ENCODE measurements at regions not wholly inside any gene's neighbourhood (a gene's known extent, or its start where the extent isn't known, plus 50 kb on each side); places are given as distances from the start of the nearest gene placed in this dataset.

- TF ChIP-seq CTCF (IDR thresholded peaks at IDR 0.05; ENCODE audit: poor library complexity) (no peak), EZH2 (IDR thresholded peaks at IDR 0.05; ENCODE audit: borderline replicate concordance) (no peak)
These were observed 210.7 kb downstream of the RASSF9 start for GRCh38 chr12:85625467-85625866.
